ENCODE measurements at regions not wholly inside any gene's neighbourhood (a gene's known extent, or its start where the extent isn't known, plus 50 kb on each side); places are given as distances from the start of the nearest gene placed in this dataset.

DNA sequence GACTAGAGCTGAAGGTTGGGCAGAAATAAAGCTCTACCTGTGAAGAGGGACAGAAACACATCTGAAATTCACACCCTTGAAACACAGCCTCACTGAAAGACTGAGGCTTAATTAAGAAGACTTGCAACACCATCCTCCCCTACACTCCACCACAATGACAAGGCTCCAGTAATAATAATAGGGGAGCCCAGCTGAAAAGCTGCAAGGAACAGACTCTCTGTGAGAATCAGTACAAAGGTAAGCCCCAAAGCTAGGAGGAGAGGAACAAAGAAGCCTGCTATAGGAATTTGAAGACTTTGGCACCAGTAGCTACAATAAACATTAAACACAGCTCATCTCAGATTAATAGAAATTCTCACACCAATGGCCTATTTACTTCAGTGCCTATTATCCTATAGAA lies 176.9 kb downstream of the FAT3 start:
- no peak for DNase-seq
- Histone ChIP-seq H3K4me3 (ENCODE audit: low read depth in 2 of 2, low read length in 1 of 2) (no peak overlapping the region), H3K9me3 (no peaks in the 10 kb centered on the region), H3K27ac (ENCODE audit: low read depth in 2 of 2, low read length in 1 of 2) (no peak overlapping the region), H3K4me1 (ENCODE audit: control insufficient read depth in 1 of 2, insufficient read depth in 2 of 2, low read depth in 1 of 2, low read length in 1 of 2) (no peaks in the 10 kb centered on the region), H3K79me2 (ENCODE audit: insufficient read depth) (no peaks in the 10 kb centered on the region), H4K20me1 (ENCODE audit: insufficient read depth) (no peaks in the 10 kb centered on the region), H3K4me2 (no peak overlapping the region), H2AFZ (ENCODE audit: low read depth) (no peak overlapping the region), H3K9me2 (no peaks in the 10 kb centered on the region), H3F3A (replicated peaks; ENCODE audit: insufficient read depth) (no peaks in the 10 kb centered on the region), H3K27me3 (ENCODE audit: insufficient read depth) (no peaks in the 10 kb centered on the region), H3K9ac (no peak overlapping the region), H3K36me3 (replicated peaks in 1 of 2; ENCODE audit: control insufficient read depth in 1 of 2, insufficient read depth in 2 of 2, low read length in 1 of 2) (peaks cover 0 to 4% of the 10 kb centered on the region in 2 experiments)
- TF ChIP-seq TCF12 (IDR thresholded peaks at IDR 0.05) = no peak
- no peak for TF ChIP-seq TEAD4 (IDR thresholded peaks at IDR 0.05; ENCODE audit: borderline replicate concordance, insufficient read depth)
- no peak for TF ChIP-seq POLR2AphosphoS5 (IDR thresholded peaks at IDR 0.05; ENCODE audit: low read depth, low read length)
- TF ChIP-seq JUND (IDR thresholded peaks at IDR 0.05) = no peak
- TF ChIP-seq RCOR1 (IDR thresholded peaks at IDR 0.05; ENCODE audit: low read length) = no peak
- TF ChIP-seq CHD2 (IDR thresholded peaks at IDR 0.05; ENCODE audit: low read length, partially characterized antibody) = no peak
- ChIA-PET CTCF (interaction anchor here (0.8 to 1.2 kb wide), 2 partner anchors 13 to 28 kb away, joined by 3 to 4 read pairs; no protein-coding TSS in a partner anchor), POLR2A (no interaction called here)

DNA sequence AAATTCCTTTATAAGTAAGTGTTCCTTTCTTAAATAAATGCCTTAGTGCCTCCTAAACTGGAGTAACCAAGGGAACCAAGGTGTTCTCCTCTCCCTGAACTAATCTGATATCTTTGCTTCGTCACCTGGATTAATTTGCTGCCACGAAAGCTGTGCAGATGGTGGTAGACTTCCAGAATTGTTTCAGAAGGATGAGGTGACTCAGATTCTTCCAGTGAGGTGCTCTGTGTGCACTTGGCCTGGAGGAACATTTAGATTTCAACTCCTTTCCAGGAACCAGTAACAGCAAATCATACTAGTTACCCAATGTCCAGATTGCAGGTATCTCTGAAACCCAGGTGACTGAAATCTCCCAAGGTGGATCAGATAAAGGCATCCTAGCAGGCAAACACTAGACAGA lies 181.9 kb downstream of the FAT3 start:
- 55% methylated on average over 2 of the region's 2 CpGs for WGBS (ENCODE audit: low lambda C conversion rate)
- CTCF ChIA-PET = no interaction called here
- Histone ChIP-seq H3K4me1 (ENCODE audit: control insufficient read depth in 1 of 2, insufficient read depth in 2 of 2, low read depth in 1 of 2, low read length in 1 of 2) (no peaks in the 10 kb centered on the region), H3K9ac (no peak overlapping the region), H3F3A (replicated peaks; ENCODE audit: insufficient read depth) (no peaks in the 10 kb centered on the region), H3K27me3 (ENCODE audit: insufficient read depth) (no peaks in the 10 kb centered on the region), H3K27ac (ENCODE audit: low read depth in 2 of 2, low read length in 1 of 2) (no peak overlapping the region), H3K4me2 (no peak overlapping the region), H3K79me2 (ENCODE audit: insufficient read depth) (no peaks in the 10 kb centered on the region), H3K4me3 (ENCODE audit: low read depth in 2 of 2, low read length in 1 of 2) (no peak overlapping the region), H4K20me1 (ENCODE audit: insufficient read depth) (no peaks in the 10 kb centered on the region), H2AFZ (ENCODE audit: low read depth) (no peak overlapping the region), H3K9me3 (no peaks in the 10 kb centered on the region), H3K36me3 (replicated peaks in 1 of 2; ENCODE audit: control insufficient read depth in 1 of 2, insufficient read depth in 2 of 2, low read length in 1 of 2) (peaks cover 0 to 4% of the 10 kb centered on the region in 2 experiments), H3K9me2 (no peaks in the 10 kb centered on the region)
- TF ChIP-seq TAF1 (IDR thresholded peaks at IDR 0.05; ENCODE audit: borderline replicate concordance, low read depth, low read length) (no peak), GABPA (IDR thresholded peaks at IDR 0.05; ENCODE audit: low read depth) (no peak), YY1 (IDR thresholded peaks at IDR 0.05; ENCODE audit: low read depth) (no peak)
- no peak for DNase-seq
- POLR2A ChIA-PET = no interaction called here

DNA sequence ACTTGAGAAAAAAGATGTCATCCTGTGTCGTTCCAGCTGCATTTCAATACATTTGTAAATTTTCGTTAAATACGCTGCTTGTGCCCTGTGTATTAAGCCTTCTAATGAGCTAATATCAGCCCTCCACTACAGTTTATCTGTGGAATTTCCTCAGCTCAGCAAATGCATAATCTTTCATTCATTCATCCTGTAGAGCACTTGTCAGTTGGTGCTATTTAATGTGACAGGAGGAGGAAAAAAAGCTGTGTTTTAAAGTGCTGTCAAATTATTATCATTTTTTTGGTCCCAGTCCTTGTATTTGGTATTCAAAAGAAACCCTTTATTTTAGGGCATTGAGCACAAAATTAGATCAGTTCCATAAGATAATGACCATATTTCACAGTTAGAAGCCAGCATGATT lies 184.7 kb downstream of the FAT3 start:
- Histone ChIP-seq H3K9me3 (no peaks in the 10 kb centered on the region), H2AFZ (ENCODE audit: low read depth) (no peak overlapping the region), H3K27me3 (ENCODE audit: insufficient read depth) (no peaks in the 10 kb centered on the region), H3K9me2 (no peaks in the 10 kb centered on the region), H4K20me1 (ENCODE audit: insufficient read depth) (no peaks in the 10 kb centered on the region), H3K36me3 (replicated peaks in 1 of 2; ENCODE audit: control insufficient read depth in 1 of 2, insufficient read depth in 2 of 2, low read length in 1 of 2) (no peaks in the 10 kb centered on the region), H3K79me2 (ENCODE audit: insufficient read depth) (no peaks in the 10 kb centered on the region), H3K4me1 (ENCODE audit: control insufficient read depth in 1 of 2, insufficient read depth in 2 of 2, low read depth in 1 of 2, low read length in 1 of 2) (no peaks in the 10 kb centered on the region), H3K27ac (ENCODE audit: low read depth in 2 of 2, low read length in 1 of 2) (no peak overlapping the region), H3F3A (replicated peaks; ENCODE audit: insufficient read depth) (no peaks in the 10 kb centered on the region), H3K4me2 (no peak overlapping the region), H3K4me3 (ENCODE audit: low read depth in 2 of 2, low read length in 1 of 2) (no peak overlapping the region), H3K9ac (no peak overlapping the region)
- ChIA-PET POLR2A (no interaction called here), CTCF (no interaction called here)
- TF ChIP-seq CHD2 (IDR thresholded peaks at IDR 0.05; ENCODE audit: low read length, partially characterized antibody) (no peak), NFIC (IDR thresholded peaks at IDR 0.05; ENCODE audit: borderline replicate concordance) (no peak), FOSL2 (IDR thresholded peaks at IDR 0.05; ENCODE audit: borderline replicate concordance, low read depth) (no peak), EZH2phosphoT487 (IDR thresholded peaks at IDR 0.05; ENCODE audit: borderline replicate concordance, low read depth) (no peak), TCF12 (IDR thresholded peaks at IDR 0.05) (no peak)
- TF ChIP-seq, protein P1, sequence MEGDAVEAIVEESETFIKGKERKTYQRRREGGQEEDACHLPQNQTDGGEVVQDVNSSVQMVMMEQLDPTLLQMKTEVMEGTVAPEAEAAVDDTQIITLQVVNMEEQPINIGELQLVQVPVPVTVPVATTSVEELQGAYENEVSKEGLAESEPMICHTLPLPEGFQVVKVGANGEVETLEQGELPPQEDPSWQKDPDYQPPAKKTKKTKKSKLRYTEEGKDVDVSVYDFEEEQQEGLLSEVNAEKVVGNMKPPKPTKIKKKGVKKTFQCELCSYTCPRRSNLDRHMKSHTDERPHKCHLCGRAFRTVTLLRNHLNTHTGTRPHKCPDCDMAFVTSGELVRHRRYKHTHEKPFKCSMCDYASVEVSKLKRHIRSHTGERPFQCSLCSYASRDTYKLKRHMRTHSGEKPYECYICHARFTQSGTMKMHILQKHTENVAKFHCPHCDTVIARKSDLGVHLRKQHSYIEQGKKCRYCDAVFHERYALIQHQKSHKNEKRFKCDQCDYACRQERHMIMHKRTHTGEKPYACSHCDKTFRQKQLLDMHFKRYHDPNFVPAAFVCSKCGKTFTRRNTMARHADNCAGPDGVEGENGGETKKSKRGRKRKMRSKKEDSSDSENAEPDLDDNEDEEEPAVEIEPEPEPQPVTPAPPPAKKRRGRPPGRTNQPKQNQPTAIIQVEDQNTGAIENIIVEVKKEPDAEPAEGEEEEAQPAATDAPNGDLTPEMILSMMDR (IDR thresholded peaks at IDR 0.05) = no peak
- TF ChIP-seq, protein P2, sequence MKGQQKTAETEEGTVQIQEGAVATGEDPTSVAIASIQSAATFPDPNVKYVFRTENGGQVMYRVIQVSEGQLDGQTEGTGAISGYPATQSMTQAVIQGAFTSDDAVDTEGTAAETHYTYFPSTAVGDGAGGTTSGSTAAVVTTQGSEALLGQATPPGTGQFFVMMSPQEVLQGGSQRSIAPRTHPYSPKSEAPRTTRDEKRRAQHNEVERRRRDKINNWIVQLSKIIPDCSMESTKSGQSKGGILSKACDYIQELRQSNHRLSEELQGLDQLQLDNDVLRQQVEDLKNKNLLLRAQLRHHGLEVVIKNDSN (IDR thresholded peaks at IDR 0.05; ENCODE audit: borderline replicate concordance, low read depth) = no peak
- WGBS (ENCODE audit: low lambda C conversion rate) = 92% methylated on average over 3 of the region's 3 CpGs
- no peak for DNase-seq

All from SK-N-SH (cell line).